ENCODE measurements at regions not wholly inside any gene's neighbourhood (a gene's known extent, or its start where the extent isn't known, plus 50 kb on each side); places are given as distances from the start of the nearest gene placed in this dataset.

- TF ChIP-seq ZNF311 (tag by site-specific recombination; IDR thresholded peaks at IDR 0.05; ENCODE audit: borderline replicate concordance) (no peak), ZNF341 (tag by site-specific recombination; IDR thresholded peaks at IDR 0.05; ENCODE audit: low read depth) (no peak), ZNF548 (tag by site-specific recombination; IDR thresholded peaks at IDR 0.05) (no peak), REST (tag by site-specific recombination; IDR thresholded peaks at IDR 0.05) (no peak), PATZ1 (tag by site-specific recombination; IDR thresholded peaks at IDR 0.05) (no peak), ZNF664 (tag by site-specific recombination; IDR thresholded peaks at IDR 0.05) (no peak), ZNF747 (tag by site-specific recombination; IDR thresholded peaks at IDR 0.05) (no peak), ZNF184 (tag by site-specific recombination; IDR thresholded peaks at IDR 0.05) (no peak), ZFHX2 (tag by site-specific recombination; conservative IDR thresholded peaks at IDR 0.05) (no peak)
- peaks cover 5% of the 10 kb centered on the region; the same call in 1 of the 2 replicates for H3K4me1 ChIP-seq (ENCODE audit: control insufficient read depth, insufficient read depth, low read length)
- CTCF ChIA-PET: interaction anchor here (0.5 to 5.4 kb wide), 5 partner anchors 55 to 287 kb away, joined by 3 to 63 read pairs (median 8); no protein-coding TSS in a partner anchor
Measured at GRCh38 chr6:159460476-159460875, 232.6 kb downstream of the SOD2 start.

GRCh38 chr6:159456349-159456748 lies 236.7 kb downstream of the SOD2 start:
- ChIA-PET POLR2A (interaction anchor here (0.6 to 0.7 kb wide), 2 partner anchors 9 to 582 kb away, joined by 4 to 6 read pairs; no protein-coding TSS in a partner anchor), CTCF (no interaction called here)
- H3K9me3 ChIP-seq (ENCODE audit: control insufficient read depth, insufficient read depth, low read depth, low read length): no peaks in the 10 kb centered on the region
- H3K27ac ChIP-seq (ENCODE audit: extremely low read depth, low read depth, low read length): no peak overlapping the region
- H3K36me3 ChIP-seq (ENCODE audit: control insufficient read depth in 2 of 2, insufficient read depth in 1 of 2, low read length in 2 of 2): no peaks in the 10 kb centered on the region
- TF ChIP-seq BCL11B (tag by site-specific recombination; IDR thresholded peaks at IDR 0.05; ENCODE audit: low read depth) (no peak), ZNF621 (tag by site-specific recombination; IDR thresholded peaks at IDR 0.05) (no peak), PBX3 (CRISPR knock-in tag; IDR thresholded peaks at IDR 0.05) (no peak), GLIS2 (tag by site-specific recombination; IDR thresholded peaks at IDR 0.05) (no peak), ZFP37 (tag by site-specific recombination; IDR thresholded peaks at IDR 0.05) (no peak), ZNF791 (tag by site-specific recombination; IDR thresholded peaks at IDR 0.05) (no peak), ZNF169 (tag by site-specific recombination; IDR thresholded peaks at IDR 0.05) (no peak)
- H3K4me1 ChIP-seq (ENCODE audit: control insufficient read depth, insufficient read depth, low read length): peaks cover 2% of the 10 kb centered on the region; the same call in 1 of the 2 replicates
- no peak overlapping the region for H3K4me3 ChIP-seq (ENCODE audit: low read depth, low read length)

More at GRCh38 chr6:159460476-159460875, 232.6 kb downstream of the SOD2 start:
- POLR2A ChIA-PET: no interaction called here
- no peaks in the 10 kb centered on the region for H3K36me3 ChIP-seq (ENCODE audit: control insufficient read depth in 2 of 2, insufficient read depth in 1 of 2, low read length in 2 of 2)
- no peak overlapping the region for H3K4me3 ChIP-seq (ENCODE audit: low read depth, low read length)
- no peaks in the 10 kb centered on the region for H3K9me3 ChIP-seq (ENCODE audit: control insufficient read depth, insufficient read depth, low read depth, low read length)
- H3K27ac ChIP-seq (ENCODE audit: extremely low read depth, low read depth, low read length): no peak overlapping the region

Measured in HEK293 (cell line).